ENCODE measurements at regions not wholly inside any gene's neighbourhood (a gene's known extent, or its start where the extent isn't known, plus 50 kb on each side); places are given as distances from the start of the nearest gene placed in this dataset.

- H3K36me3 Mint-ChIP-seq (ENCODE audit: low read depth): no peaks in the 10 kb centered on the region
- no peak overlapping the region for H3K4me3 Mint-ChIP-seq
- Histone ChIP-seq H3K9me3 (ENCODE audit: control insufficient read depth, low read length) (no peaks in the 10 kb centered on the region), H3K4me1 (ENCODE audit: control insufficient read depth, insufficient read depth, low read length) (no peaks in the 10 kb centered on the region), H3K4me3 (ENCODE audit: low read length) (no peak overlapping the region), H3K9ac (ENCODE audit: extremely low read depth, low read length, poor library complexity, severe bottlenecking) (no peak overlapping the region), H3K27me3 (ENCODE audit: control insufficient read depth, insufficient read depth, low read length, poor library complexity, severe bottlenecking) (no peaks in the 10 kb centered on the region), H3K27ac (ENCODE audit: low read depth, low read length) (no peak overlapping the region), H3K36me3 (ENCODE audit: control insufficient read depth, insufficient read depth, low read length) (no peaks in the 10 kb centered on the region)
- peaks cover 2% of the 10 kb centered on the region for H3K27me3 Mint-ChIP-seq (ENCODE audit: insufficient read depth)
- DNase-seq: no peak
- TF ChIP-seq, protein P1, sequence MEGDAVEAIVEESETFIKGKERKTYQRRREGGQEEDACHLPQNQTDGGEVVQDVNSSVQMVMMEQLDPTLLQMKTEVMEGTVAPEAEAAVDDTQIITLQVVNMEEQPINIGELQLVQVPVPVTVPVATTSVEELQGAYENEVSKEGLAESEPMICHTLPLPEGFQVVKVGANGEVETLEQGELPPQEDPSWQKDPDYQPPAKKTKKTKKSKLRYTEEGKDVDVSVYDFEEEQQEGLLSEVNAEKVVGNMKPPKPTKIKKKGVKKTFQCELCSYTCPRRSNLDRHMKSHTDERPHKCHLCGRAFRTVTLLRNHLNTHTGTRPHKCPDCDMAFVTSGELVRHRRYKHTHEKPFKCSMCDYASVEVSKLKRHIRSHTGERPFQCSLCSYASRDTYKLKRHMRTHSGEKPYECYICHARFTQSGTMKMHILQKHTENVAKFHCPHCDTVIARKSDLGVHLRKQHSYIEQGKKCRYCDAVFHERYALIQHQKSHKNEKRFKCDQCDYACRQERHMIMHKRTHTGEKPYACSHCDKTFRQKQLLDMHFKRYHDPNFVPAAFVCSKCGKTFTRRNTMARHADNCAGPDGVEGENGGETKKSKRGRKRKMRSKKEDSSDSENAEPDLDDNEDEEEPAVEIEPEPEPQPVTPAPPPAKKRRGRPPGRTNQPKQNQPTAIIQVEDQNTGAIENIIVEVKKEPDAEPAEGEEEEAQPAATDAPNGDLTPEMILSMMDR (conservative IDR thresholded peaks at IDR 0.05): no peak
- H3K4me1 Mint-ChIP-seq: peaks cover 7% of the 10 kb centered on the region
- WGBS, 2 experiments (ENCODE audit: insufficient coverage in 1 of 2, insufficient read length in 1 of 2): 83 to 100% methylated on average over 1 of the region's 1 CpG
- H3K9me3 Mint-ChIP-seq: peaks cover 23% of the 10 kb centered on the region
- H3K27ac Mint-ChIP-seq: no peak overlapping the region
These were observed 368.1 kb downstream of the LTN1 start for GRCh38 chr21:28624626-28625025.

- WGBS, 2 experiments (ENCODE audit: insufficient coverage in 1 of 2, insufficient read length in 1 of 2): 80 to 100% methylated on average over 1 of the region's 1 CpG
- Mint-ChIP-seq H3K4me1 (peaks cover 17% of the 10 kb centered on the region), H3K27ac (no peak overlapping the region), H3K27me3 (ENCODE audit: insufficient read depth) (peaks cover 2% of the 10 kb centered on the region), H3K4me3 (no peak overlapping the region), H3K36me3 (ENCODE audit: low read depth) (no peaks in the 10 kb centered on the region), H3K9me3 (peaks cover 8% of the 10 kb centered on the region)
- Histone ChIP-seq H3K36me3 (ENCODE audit: control insufficient read depth, insufficient read depth, low read length) (no peaks in the 10 kb centered on the region), H3K9me3 (ENCODE audit: control insufficient read depth, low read length) (no peaks in the 10 kb centered on the region), H3K27me3 (ENCODE audit: control insufficient read depth, insufficient read depth, low read length, poor library complexity, severe bottlenecking) (no peaks in the 10 kb centered on the region), H3K27ac (ENCODE audit: low read depth, low read length) (no peak overlapping the region), H3K4me3 (ENCODE audit: low read length) (no peak overlapping the region), H3K4me1 (ENCODE audit: control insufficient read depth, insufficient read depth, low read length) (peaks cover 4% of the 10 kb centered on the region), H3K9ac (ENCODE audit: extremely low read depth, low read length, poor library complexity, severe bottlenecking) (no peak overlapping the region)
- TF ChIP-seq, protein P1 (conservative IDR thresholded peaks at IDR 0.05): no peak
- DNase-seq: no peak
These were observed 375.4 kb downstream of the LTN1 start for GRCh38 chr21:28617300-28617699.

DNA sequence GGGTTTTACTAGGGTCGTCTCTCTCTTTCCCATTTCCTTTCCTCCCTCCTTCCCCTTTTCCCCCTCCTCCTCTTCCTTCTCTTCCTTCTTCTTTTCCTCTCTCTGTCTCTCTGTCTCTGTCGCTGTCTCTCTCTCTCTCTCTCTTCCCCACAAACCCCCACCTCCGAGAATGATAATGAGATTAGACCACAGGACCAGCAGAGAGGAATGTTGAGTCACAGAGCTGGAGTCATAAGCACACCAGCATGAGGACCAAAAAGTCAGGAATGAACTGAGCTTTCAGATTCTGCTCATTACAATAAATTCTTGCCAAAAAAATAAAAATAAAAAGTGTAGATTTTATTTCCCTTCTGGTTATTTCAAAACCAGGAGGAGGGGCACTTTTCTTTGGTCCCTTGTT, 377.4 kb downstream of the LTN1 start:
- Histone ChIP-seq H3K4me1 (ENCODE audit: control insufficient read depth, insufficient read depth, low read length) (peaks cover 4% of the 10 kb centered on the region), H3K27ac (ENCODE audit: low read depth, low read length) (no peak overlapping the region), H3K9ac (ENCODE audit: extremely low read depth, low read length, poor library complexity, severe bottlenecking) (no peak overlapping the region), H3K36me3 (ENCODE audit: control insufficient read depth, insufficient read depth, low read length) (no peaks in the 10 kb centered on the region), H3K9me3 (ENCODE audit: control insufficient read depth, low read length) (no peaks in the 10 kb centered on the region), H3K27me3 (ENCODE audit: control insufficient read depth, insufficient read depth, low read length, poor library complexity, severe bottlenecking) (no peaks in the 10 kb centered on the region), H3K4me3 (ENCODE audit: low read length) (no peak overlapping the region)
- no peak for DNase-seq
- Mint-ChIP-seq H3K4me1 (peaks cover 17% of the 10 kb centered on the region), H3K4me3 (no peak overlapping the region), H3K27ac (no peak overlapping the region), H3K36me3 (ENCODE audit: low read depth) (no peaks in the 10 kb centered on the region), H3K27me3 (ENCODE audit: insufficient read depth) (no peaks in the 10 kb centered on the region), H3K9me3 (no peaks in the 10 kb centered on the region)
- WGBS, 2 experiments (ENCODE audit: insufficient coverage in 1 of 2, insufficient read length in 1 of 2): 85% methylated on average over 3 of the region's 3 CpGs; no CpG with 5 or more reads in 1 of the 2 experiments
- TF ChIP-seq, protein P1 (conservative IDR thresholded peaks at IDR 0.05): no peak

Measured in endodermal cell (in vitro differentiated cells).